Activated B cell treated with CpG ODN at 0.5 μM for 24 hours (primary cell): ENCODE measurements at regions not wholly inside any gene's neighbourhood (a gene's known extent, or its start where the extent isn't known, plus 50 kb on each side); places are given as distances from the start of the nearest gene placed in this dataset.

ENCODE experiments used
- ATAC-seq: fragments of 200-7000 bp; cut with Tn5 transposase; one replicate; pipeline ENCODE4 v1.10.0; 2021; ENCODE audit warnings: low read depth, mild to moderate bottlenecking, moderate library complexity
- CTCF ChIA-PET: fragments of 350-600 bp; sonication (Branson Sonifier 250); formaldehyde crosslinking; loops from one replicate; lab custom pipeline; 2021; ENCODE audit warnings: antibody characterized with exemption; lab: Charles Lee
- POLR2A ChIA-PET: fragments of 350-600 bp; sonication (Branson Sonifier 250); formaldehyde crosslinking; loops from one replicate; lab custom pipeline; 2021; ENCODE audit warnings: antibody characterized with exemption; lab: Charles Lee
- DNase-seq: peaks from one replicate; pipeline ENCODE4 v3.0.0; 2022
- H3K27ac Mint-ChIP-seq: one replicate; pipeline ENCODE4 v1.8.0; 2020; ENCODE audit warnings: mixed read lengths
- H3K27me3 Mint-ChIP-seq: one replicate; pipeline ENCODE4 v1.8.0; 2021; ENCODE audit warnings: mixed read lengths
- H3K36me3 Mint-ChIP-seq: one replicate; pipeline ENCODE4 v1.8.0; 2021; ENCODE audit warnings: low read depth, mixed read lengths
- H3K4me1 Mint-ChIP-seq: one replicate; pipeline ENCODE4 v1.8.0; 2021; ENCODE audit warnings: mixed read lengths
- H3K4me3 Mint-ChIP-seq: one replicate; pipeline ENCODE4 v1.8.0; 2020; ENCODE audit warnings: mild to moderate bottlenecking, mixed read lengths
- H3K9me3 Mint-ChIP-seq: one replicate; pipeline ENCODE4 v1.8.0; 2020; ENCODE audit warnings: mixed read lengths
- CTCF ChIP-seq: fragments of 200-600 bp; IDR thresholded peaks from one replicate; pipeline ENCODE4 v1.8.0; 2022; ENCODE audit warnings: antibody characterized with exemption, mild to moderate bottlenecking
- intact Hi-C: fragments of 100-400 bp; cut with micrococcal nuclease; formaldehyde crosslinking; loops from one replicate; pipeline ENCODE4 v1.15.1; 2024

- TF ChIP-seq CTCF = no peak
- ATAC-seq = no peak
- no peaks in the 10 kb centered on the region for H3K4me1 Mint-ChIP-seq
- H3K4me3 Mint-ChIP-seq = no peak overlapping the region
- POLR2A ChIA-PET = no interaction called here
- no peak overlapping the region for H3K27ac Mint-ChIP-seq
- DNase-seq = no peak
- CTCF ChIA-PET = no interaction called here
- H3K36me3 Mint-ChIP-seq = no peaks in the 10 kb centered on the region
- H3K27me3 Mint-ChIP-seq = no peaks in the 10 kb centered on the region
- intact Hi-C loops = no loop called here
- H3K9me3 Mint-ChIP-seq = peaks cover 5% of the 10 kb centered on the region
These were observed 170.0 kb downstream of the NR2F2 start for GRCh38 chr15:96500508-96500907.

- Mint-ChIP-seq H3K9me3 (peaks cover 7% of the 10 kb centered on the region), H3K27me3 (no peaks in the 10 kb centered on the region), H3K4me3 (no peak overlapping the region), H3K27ac (no peak overlapping the region), H3K36me3 (no peaks in the 10 kb centered on the region), H3K4me1 (no peaks in the 10 kb centered on the region)
- CTCF ChIA-PET = no interaction called here
- POLR2A ChIA-PET = no interaction called here
- no peak for TF ChIP-seq CTCF
- ATAC-seq (no peak), DNase-seq (no peak)
- intact Hi-C loops = no loop called here
These were observed 170.9 kb downstream of the NR2F2 start for GRCh38 chr15:96501362-96501761.

- no peaks in the 10 kb centered on the region for H3K27me3 Mint-ChIP-seq
- POLR2A ChIA-PET = no interaction called here
- peaks cover 6% of the 10 kb centered on the region for H3K9me3 Mint-ChIP-seq
- H3K4me3 Mint-ChIP-seq = no peak overlapping the region
- no peak overlapping the region for H3K27ac Mint-ChIP-seq
- CTCF ChIA-PET = no interaction called here
- TF ChIP-seq CTCF = no peak
- DNase-seq (no peak), ATAC-seq (no peak)
- no peaks in the 10 kb centered on the region for H3K36me3 Mint-ChIP-seq
- no peaks in the 10 kb centered on the region for H3K4me1 Mint-ChIP-seq
- intact Hi-C loops = no loop called here
These were observed 171.7 kb downstream of the NR2F2 start for GRCh38 chr15:96502196-96502595.

GRCh38 chr15:96503276-96503675, 172.8 kb downstream of the NR2F2 start:
- Mint-ChIP-seq H3K36me3 (no peaks in the 10 kb centered on the region), H3K4me1 (no peaks in the 10 kb centered on the region), H3K27me3 (no peaks in the 10 kb centered on the region), H3K4me3 (no peak overlapping the region), H3K27ac (no peak overlapping the region), H3K9me3 (peaks cover 5% of the 10 kb centered on the region)
- POLR2A ChIA-PET = no interaction called here
- intact Hi-C loops = no loop called here
- no peak for DNase-seq
- no peak for ATAC-seq
- no peak for TF ChIP-seq CTCF
- CTCF ChIA-PET = no interaction called here

- peaks cover 5% of the 10 kb centered on the region for H3K9me3 Mint-ChIP-seq
- no peak for TF ChIP-seq CTCF
- intact Hi-C loops = no loop called here
- H3K27me3 Mint-ChIP-seq = no peaks in the 10 kb centered on the region
- H3K4me1 Mint-ChIP-seq = no peaks in the 10 kb centered on the region
- no peak for DNase-seq
- ChIA-PET POLR2A (no interaction called here), CTCF (no interaction called here)
- no peak overlapping the region for H3K4me3 Mint-ChIP-seq
- no peak overlapping the region for H3K27ac Mint-ChIP-seq
- ATAC-seq = no peak
- no peaks in the 10 kb centered on the region for H3K36me3 Mint-ChIP-seq
These were observed 173.9 kb downstream of the NR2F2 start for GRCh38 chr15:96504371-96504770.
